GM18498 (cell line): ENCODE measurements at regions not wholly inside any gene's neighbourhood (a gene's known extent, or its start where the extent isn't known, plus 50 kb on each side); places are given as distances from the start of the nearest gene placed in this dataset.

ENCODE experiments used
- ATAC-seq: cut with Tn5 transposase; IDR thresholded peaks from one replicate; pipeline ENCODE4 v1.9.1; 2021; ENCODE audit warnings: mild to moderate bottlenecking, moderate library complexity; ENCODE audit not compliant: unreplicated experiment

DNA sequence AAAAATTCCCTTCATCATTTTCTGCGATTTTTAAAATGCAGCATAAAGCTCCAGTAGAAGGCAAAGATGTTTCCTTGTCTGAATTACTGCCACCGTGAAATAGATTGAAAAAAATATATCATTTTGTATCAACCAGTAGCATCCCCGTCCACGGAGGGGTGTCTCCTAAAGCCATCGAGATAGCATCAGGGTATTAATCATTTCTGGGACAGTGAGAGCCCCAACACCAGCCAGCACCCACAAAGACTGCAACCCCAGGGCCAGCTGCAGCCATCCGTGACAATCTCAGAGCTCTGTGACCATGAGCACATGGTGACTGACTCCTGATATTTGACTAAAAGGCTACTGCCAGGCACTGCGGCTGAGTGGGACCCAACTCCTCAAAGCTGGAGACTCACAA is 64.1 kb upstream of the SIX3 start:
- no peak for ATAC-seq

DNA sequence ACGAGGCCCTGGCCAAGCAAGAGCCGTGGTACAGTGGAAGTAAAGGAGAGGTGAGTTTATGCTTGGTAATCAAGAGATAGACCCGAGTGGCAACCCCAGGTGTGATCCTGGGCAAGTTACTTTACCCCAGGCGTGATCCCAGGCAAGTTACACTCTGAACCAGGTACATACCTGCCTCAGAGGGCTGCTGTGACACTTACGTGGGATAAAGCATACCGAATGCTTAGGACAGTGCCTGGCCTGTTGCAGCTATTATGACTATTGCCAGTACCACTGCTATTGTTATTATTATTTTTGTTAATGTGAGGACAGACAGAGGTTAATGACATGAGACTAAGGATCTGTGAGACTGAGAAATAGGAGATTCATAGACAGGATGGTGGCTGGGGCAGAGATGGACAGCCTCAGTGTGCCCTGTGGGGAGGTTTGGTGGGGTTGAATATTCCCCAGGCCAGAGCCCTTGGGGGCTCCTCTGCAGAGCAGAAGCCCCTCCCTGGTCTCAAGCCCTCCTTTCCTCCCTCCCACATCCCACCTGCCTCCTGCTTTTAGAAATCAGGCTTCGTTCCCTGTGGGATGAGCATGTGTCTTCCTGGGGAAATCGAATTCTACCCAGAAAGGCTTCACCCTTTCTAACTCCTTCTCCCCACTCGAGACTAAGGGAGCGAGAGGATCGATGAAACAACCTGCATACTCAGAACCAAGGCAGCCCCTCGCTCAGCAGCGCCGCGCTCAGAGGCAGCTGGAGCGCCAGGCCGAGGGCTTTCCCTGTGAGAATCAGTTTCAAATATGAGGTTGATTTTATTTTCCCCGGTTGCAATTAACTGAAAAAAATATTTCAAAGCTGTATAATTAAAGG is 62.0 kb upstream of the SIX3 start:
- no peak for ATAC-seq

DNA sequence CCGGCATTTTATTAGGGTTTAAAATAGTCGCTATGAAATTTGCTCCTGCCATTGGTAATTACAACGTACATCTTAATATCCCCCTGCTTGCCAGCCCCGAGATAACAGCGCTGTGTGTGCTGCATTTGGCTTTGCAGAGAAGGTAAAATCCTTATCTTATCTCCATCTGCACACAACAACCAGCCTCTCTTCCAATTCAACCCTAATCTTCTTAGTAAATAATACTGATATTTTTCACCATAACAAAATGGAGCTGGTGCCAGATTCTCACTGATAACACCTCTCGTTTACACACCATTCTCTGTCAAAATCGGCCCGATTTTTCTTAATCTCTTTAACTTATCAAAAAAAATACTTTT is 61.4 kb upstream of the SIX3 start:
- ATAC-seq, result no peak

- no peak for ATAC-seq
These were observed 59.6 kb upstream of the SIX3 start for GRCh38 chr2:44881856-44882255.

- ATAC-seq, result no peak
These were observed 58.1 kb upstream of the SIX3 start for GRCh38 chr2:44883356-44883755.

DNA sequence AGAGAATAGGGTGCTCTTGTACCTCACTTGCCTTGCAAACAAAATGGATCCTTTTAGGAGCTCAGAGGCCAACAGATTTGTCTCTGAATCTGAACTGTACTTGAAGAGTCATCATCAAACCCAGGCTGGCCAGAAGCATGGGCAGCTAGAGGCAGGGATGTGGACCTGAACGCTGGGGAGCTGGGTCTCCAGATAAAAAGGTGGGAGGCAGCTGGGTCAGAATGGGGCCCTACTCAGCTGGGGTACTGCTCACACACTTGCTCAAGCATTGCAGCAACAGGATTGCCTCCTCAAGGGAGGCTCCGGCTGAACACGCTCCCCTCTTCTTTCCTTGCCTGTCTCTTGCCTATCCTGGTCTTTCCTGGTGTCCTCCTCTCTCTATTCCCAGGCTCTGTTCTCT is 57.3 kb upstream of the SIX3 start:
- no peak for ATAC-seq

DNA sequence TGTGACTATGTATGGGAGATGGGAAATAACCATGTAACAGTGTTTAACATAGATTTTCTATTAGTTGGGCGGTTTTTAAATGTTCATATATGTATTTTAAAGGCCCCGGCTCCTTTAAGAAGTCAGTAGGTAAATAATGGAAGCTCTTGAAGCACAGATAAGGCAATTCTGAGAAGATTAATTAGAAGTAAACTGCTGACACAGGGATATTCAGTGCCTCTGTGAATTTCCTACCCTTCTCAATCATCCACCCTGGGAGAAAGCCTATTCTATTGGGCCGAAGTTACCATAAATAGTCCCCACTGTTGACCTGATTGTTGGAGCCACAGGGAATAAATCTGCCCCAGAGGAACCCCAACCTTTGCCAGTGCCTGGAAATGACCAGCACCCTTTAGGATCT is 56.8 kb upstream of the SIX3 start:
- ATAC-seq, result no peak

- ATAC-seq, result no peak
These were observed 55.1 kb upstream of the SIX3 start for GRCh38 chr2:44886414-44886813.

- ATAC-seq, result no peak
These were observed 52.4 kb upstream of the SIX3 start for GRCh38 chr2:44889096-44889495.
